Left colon (tissue), 2 donors: ENCODE measurements at regions not wholly inside any gene's neighbourhood (a gene's known extent, or its start where the extent isn't known, plus 50 kb on each side); places are given as distances from the start of the nearest gene placed in this dataset.
"Not testable (repeated sequence)": the region's sequence is repeated elsewhere in the genome, so short reads cannot be mapped to it uniquely, and the experiment has no call there.

Experiments
- ATAC-seq: fragments of 200-7000 bp; cut with Tn5 transposase; one replicate; pipeline ENCODE4 v1.9.1; 2020; ENCODE audit warnings: mild to moderate bottlenecking, moderate library complexity
- DNase-seq, 2 donors: peaks; one replicate each; pipeline ENCODE4 v3.0.0-alpha.2; 2020
- intact Hi-C, 2 donors: fragments of 100-400 bp; cut with DNase I in 1 of 2; cut with micrococcal nuclease in 1 of 2; formaldehyde crosslinking; loops; one replicate each; pipeline versions ENCODE4 v1.11.2 to v1.14.0; 2022; cut with DNase I, micrococcal nuclease
- donor health status: DM: no; HTN: no; CAD: no.
- donor health status: DM: yes; HTN: yes; CAD: no.

DNA sequence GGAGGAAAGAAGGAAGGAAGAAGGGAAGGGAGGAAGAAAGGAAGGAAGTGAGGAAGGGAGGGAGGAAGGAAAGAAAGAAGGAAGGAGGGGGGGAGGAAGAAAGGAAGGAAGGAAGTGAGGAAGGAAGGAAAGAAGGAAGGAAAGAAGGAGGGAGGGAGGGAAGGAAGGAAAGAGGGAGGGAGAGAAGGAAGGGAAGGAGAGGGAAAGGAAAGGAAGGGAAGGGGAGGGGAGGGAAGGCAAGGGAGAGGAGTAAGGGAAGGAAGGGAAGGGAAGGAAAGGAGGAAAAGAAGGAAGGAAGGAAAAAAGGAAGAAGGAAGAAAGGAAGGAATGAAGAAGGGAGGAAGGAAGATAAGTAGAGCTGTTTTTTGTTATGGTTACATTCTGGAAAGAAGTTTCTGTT, 141.2 kb downstream of the LRRC3B start:
- ATAC-seq (no peak), DNase-seq (no peak)
- intact Hi-C loops: no loop called here

DNA sequence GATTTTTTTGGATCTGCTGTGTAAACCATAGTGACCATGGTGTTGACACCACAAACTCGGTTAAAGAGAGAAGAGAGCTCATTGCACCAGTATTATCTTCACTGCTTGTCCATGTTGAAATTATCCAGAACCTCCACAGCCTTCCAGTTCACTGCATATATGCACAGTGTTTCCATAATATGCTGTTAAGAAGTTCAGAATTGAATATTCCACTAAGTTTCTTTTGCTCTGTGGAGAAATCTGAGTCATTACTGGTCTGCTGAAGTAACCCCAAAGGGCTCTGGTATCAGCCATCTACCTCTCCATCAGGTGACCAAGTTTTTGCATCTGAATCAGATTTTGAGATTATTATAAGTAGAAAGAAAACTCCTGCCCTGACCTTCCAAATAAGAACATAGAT, 143.5 kb downstream of the LRRC3B start:
- DNase-seq: no peak
- no peak for ATAC-seq
- intact Hi-C loops: no loop called here

DNA sequence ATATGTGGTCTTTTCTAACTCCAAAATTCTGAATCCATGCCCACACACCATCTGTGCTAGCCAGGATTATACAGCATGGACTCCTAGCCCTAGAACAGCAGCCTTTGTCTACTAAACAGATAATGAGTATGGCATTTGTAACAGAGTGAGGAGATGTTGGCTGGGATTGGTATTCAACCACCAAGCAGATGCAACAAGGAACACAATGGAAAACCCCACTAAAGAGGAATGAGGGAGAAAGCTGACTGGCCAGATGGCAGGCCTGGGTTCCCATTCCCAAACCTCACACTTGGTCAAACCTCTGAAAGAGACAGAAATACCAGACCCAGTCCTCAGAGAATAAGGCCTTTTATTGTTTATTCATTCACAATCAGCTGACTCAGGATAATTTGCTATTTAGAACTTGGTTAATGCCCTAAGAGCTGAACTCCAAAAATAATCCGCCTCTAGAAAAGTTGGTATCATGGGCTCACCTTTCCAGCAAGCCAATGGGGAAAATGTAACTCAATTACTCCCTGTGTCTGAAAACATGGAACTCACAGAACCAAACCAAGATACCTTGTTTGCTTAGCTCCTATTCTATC, 145.6 kb downstream of the LRRC3B start:
- DNase-seq (no peak), ATAC-seq (no peak)
- intact Hi-C loops: no loop called here

DNA sequence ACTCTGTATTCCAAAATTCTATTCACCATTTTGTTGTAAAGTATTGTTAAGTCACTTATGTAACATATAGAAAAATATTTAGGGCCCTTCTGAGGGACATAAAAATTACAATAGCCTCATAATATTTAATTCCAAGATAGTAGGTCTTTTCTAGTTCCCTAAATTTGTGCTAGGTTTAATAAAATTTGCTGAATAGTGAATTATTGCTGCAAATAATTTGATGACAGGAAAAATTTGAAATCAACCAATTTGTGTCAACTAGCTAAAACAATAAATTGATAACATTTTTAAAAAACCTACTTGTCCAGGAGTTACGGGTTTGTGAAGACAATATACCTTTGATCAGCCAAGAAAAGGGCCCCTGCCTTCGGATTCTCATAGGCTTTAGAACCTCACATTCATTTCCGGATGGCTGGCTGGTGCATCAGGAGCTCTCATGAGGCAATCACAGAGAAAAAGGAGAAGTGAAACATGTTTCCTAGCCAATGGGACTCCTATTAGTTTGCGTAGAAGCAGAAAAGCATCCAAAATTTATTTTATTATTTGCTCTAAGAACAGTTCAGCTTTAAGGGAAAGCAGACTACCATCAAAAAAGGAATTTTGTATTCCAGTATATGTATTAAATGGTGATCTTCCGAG, 177.2 kb downstream of the LRRC3B start:
- intact Hi-C loops: no loop called here
- ATAC-seq (no peak), DNase-seq (no peak)

DNA sequence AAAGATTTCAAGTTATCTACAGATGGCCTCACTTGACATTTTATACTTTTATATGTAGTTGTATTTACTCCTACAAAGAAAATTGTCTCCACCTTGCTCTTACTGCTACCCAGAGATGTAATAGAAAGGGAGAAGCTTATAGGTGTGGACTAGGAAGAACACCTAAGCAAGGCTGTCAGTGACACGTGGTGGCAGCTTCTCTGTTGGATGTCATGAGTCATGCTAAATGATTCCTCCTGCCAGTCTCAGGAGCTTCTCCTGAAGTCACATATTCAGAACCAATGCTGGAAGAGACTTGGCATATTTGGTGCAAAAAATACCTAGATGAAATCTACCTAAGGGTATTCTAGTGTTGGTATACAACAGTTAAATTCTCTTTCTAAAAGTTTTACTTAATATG, 184.7 kb downstream of the LRRC3B start:
- ATAC-seq (no peak), DNase-seq (no peak)
- intact Hi-C loops: no loop called here

DNA sequence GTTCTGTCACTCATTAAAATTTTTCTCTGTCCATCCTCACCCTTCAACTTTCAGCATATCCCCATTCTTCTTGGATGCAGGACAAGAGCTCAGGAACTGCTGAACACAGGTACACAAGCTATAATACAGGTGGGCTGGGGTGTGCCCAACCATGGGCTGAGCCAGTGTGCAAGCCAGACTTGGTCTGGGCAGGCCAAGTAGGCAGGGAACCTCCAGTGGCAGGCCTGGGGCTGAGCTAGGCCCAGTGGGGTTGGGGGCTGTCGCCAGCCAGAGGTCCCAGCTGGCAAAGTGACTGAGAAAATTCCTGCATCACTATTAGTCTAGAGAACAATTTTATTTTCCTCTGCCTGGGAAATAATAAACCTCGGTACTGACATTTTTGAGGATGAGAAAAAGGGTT, 202.9 kb downstream of the LRRC3B start:
- intact Hi-C loops: no loop called here
- no peak for ATAC-seq
- no peak for DNase-seq

DNA sequence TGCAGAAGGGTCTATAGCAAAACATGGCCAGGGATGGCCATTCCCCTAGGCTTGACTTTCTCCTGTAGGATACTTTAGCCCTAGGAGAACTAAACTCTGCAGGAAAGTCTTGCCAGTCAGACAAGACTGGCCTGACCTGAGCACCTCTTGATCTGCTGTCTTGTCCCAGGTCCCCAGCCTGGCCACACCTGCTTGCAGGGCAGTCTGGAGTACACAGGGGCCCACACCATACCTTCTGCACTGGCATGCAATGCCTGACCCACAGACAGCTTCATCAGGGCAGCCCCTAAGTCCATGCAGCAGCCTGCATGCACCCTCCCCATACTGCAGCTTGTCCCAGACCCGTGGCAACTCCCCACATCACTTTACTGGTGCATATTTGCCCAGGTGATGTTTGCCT, 204.6 kb downstream of the LRRC3B start:
- intact Hi-C loops: no loop called here
- ATAC-seq (no peak), DNase-seq (no peak)

DNA sequence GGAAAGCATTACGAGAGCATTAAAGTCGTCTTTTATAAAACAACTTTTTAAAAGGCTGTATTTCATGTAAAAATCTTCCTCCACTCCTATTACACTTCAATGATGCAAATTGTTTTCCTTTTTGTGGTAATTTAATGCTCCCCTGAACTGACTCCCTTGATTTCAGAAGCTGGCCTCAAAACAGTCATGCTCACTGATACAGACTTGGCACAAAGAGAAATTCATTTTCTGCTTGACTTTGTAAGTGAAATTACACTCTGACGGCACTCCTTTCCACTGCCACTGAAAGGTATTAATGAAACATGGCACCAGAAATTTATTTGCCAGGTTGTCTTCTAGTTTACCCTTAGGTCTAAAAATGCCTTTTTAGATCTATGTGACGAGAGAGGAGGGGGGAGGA, 215.5 kb downstream of the LRRC3B start:
- DNase-seq (no peak), ATAC-seq (no peak)
- intact Hi-C loops: no loop called here

DNA sequence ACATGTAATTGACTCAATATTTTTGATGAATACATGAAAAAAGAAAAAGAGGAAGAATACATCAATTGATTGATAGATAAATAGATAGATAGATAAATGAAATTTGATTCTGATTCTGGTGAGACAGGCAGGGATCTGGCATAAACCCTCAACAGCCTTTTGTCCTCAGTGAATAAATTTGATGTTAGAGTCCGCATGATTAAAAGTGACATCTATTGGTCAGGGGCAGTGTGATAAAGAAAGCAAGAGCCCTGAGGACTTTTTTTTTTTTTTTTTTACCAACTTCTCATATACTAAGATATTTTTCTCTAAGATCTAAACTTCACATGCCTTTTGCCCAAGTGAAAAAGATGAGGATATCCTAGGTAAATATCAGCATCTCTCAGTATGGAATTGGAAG, 216.4 kb downstream of the LRRC3B start:
- no peak for ATAC-seq
- intact Hi-C loops: no loop called here
- no peak for DNase-seq

DNA sequence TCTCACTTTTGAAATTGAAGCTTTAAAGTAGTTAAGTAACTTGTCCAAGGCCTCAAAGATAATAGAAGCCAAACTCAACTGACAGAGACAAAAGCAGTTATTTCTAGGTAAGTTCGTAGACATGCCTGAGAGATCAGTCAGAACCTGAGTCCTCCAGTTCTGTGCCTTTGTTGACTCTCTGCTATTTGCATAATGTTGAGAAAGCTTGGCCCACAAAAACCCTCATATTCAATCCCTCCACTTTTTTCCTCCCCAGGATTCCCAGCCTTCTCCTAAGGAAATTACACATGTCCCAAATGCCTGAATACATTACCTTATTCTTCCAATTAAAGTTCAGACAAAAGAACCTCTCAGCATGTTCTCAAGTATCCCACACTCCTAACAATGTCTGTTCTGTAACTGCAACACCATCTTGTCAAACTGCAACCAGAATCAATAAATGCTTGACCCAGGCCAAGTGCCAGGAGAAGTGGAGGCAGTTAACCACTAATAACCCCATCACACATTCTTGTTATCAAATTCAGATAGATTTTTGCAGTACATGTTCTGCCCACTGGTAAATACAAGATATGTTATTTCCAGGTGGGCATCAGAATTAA, 217.8 kb downstream of the LRRC3B start:
- no peak for ATAC-seq
- intact Hi-C loops: no loop called here

DNA sequence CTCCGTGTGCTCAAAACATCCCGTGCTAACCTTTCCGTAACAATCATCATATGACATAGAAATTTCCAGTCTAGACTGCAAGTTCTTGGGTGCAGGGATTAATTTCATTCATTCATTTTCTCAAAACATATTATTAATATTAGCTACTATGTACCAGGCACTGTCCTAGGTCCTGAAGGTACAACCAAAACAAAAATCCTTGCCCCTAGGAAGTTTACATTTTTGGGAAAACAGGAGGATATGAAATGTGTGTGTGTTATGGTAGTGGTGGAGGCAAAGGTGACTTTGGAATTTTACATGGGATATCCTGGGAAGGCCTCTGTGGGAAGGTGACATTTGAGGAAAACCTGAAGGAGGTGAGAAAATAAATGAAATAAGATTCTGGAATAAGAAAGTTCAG, 222.6 kb downstream of the LRRC3B start:
- DNase-seq: no peak
- ATAC-seq: no peak
- intact Hi-C loops: no loop called here

More for the DNA sequence above, 217.8 kb downstream of the LRRC3B start:
- DNase-seq: no peak

DNA sequence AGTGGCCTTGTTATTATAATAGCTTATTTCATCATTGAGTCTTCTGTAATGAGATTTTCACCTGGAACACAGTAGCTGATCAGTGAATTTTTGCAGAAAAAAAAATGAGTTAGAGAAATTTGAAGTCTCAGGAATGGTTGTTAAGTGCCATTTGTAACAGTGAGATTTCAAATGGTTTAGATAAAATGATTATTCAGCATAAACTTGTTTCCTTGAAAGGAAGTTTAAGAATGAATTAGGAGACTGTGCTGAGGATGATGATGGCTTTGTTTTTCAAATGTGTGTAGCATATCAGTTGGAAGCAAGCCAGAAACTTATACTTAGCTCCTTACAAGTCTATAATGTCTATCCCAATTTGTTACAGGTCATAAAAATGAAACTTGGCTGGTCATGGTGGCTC, 225.1 kb downstream of the LRRC3B start:
- ATAC-seq (no peak), DNase-seq (no peak)
- intact Hi-C loops: no loop called here

DNA sequence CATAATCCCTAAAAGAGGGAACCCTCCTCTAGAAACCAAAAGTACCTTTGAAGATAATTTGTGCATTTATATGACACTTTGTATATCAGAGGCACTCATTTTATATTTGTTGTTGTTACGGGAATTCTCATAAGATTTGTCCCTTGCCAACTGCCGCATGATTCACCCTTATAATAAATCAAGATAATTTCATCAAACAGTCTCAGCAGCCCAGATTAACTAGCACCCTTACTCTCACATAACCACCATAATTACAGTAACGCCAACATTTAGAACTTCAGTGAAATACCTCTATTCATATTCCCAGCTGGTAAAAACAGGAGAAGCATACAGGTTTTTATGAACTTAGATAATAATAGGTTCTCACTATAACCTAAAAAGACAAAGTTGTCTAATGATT, 271.9 kb downstream of the LRRC3B start:
- no peak for DNase-seq
- ATAC-seq: no peak
- intact Hi-C loops: no loop called here

DNA sequence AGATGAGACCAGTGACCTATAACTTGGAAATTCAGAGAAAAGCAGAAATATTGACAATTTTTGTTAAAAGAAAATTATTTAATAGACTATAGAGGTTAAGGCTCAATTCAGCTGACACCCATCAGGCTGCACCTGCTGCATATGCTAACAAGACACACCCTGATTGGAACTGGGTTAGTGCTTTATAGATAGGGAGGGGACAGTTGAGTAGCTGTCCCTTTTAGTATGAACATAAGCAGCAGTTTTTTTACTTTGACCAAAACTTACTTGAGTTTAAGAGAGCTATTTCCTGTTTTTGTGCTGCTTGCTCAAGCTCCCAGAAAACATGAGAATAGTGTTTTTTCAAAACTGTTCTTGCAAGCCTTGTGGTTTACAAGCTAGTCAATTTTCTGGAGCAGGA, 292.6 kb downstream of the LRRC3B start:
- DNase-seq: peak in 1 of 2 donors; percentile 3
- ATAC-seq: peak; percentile 76
- intact Hi-C loops: no loop called here

DNA sequence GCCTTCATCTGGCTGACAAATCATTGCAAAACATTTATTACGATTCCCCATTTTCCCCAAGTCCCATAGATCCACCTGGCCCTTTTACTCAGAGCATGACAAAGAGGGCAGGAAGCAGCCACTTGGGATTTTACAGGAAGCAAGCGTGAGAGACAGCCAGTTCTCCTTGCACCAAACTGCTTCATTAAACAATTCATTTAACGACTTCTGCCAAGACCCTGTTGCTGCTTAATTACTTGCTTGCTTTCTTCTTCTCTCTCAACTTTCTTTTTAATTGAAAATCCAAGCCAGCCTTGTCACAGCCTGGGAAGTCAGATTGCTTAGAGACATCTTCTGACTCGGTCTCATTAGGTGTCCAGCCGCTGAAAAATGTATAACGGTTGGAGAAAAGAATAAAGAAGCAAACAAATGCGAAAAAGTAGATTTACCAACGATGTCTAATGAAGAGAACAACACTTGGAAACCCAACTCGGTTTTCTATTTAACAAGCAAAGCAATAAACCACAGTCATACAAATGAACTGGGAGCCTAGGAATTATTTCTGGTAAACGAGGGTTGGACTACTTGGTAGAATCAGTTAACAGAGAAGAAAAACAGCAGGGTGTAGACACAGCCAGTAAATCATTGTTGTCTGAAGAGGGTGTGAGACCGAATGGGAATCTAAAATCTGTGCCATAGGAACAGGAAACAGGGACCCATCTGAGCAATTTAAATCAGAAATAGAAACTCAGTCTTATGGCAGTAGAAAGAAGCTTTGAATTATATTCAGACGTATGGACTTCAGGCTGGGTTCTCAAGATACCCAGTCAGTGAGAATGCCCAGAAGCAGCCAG, 298.3 kb downstream of the LRRC3B start:
- ATAC-seq: no peak
- intact Hi-C loops: no loop called here
- DNase-seq: no peak

DNA sequence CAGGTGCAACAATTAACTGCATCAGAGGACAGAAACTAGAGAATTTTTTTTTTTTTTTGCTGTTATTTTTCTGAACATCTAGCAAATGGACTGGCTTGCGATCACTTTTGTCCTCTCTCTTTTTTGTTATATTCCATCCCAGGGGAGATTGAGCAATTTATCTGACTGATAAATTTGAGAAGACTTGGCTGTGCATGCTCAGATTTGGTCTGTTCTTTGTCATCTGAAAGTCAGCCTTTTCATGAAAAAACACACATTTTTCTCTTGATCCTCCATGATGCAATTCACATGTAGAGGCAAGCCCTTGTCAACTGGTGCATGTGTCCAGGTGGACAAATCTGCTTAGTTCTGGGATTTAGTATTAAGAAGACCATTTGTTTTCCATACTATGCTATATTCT, 309.3 kb downstream of the LRRC3B start:
- intact Hi-C loops: no loop called here
- DNase-seq: no peak
- ATAC-seq: no peak

DNA sequence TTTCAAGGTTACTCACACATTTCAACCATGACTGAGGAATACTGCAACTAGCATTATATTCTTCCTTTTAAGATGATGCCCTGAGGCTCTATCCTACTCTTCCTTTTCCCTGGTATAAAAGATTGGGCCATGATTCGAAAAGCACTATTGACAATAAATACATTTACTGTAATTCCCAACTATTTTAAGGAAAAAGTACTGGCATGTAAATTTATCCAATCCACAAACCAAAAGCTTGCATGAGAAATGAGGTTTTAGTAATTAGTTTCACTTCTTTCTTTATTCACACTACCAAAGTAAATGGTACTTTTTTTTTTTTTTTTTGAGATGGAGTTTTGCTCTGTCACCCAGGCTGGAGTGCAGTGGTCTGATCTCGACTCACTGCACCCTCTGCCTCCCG, 310.2 kb downstream of the LRRC3B start:
- intact Hi-C loops: no loop called here
- DNase-seq (no peak), ATAC-seq (no peak)

DNA sequence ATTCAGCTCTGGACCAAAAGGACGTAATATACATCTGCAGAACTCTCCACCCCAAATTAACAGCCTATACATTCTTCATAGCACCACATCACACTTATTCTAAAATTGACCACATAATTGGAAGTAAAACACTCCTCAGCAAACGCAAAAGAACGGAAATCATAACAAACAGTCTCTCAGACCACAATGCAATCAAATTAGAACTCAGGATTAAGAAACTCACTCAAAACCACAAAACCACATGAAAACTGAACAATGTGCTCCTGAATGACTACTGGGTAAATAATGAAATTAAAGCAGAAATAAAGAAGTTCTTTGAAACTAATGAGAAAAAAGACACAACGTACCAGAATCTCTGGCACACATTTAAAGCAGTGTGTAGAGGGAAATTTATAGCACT, 322.9 kb downstream of the LRRC3B start:
- DNase-seq, ATAC-seq, intact Hi-C loops: not testable (repeated sequence)

DNA sequence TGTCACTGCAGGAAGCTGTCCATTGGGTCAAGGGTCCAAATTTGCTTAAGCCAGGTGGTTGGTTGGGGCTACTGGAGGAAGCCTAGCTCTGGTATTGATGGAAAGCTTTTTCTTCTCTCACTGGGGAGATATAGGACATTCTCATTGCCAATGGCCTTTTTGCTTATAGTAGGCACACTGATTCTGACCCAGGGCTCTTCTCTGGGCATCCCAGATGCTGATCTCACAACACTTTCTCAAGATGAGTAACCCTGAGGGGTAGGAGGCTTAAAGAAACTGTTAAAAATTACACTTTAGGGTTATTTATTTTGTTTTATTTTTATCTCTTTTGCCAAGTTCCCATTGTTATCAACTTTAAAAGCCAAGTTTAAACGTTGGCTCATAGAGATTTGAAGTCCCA, 337.8 kb downstream of the LRRC3B start:
- no peak for ATAC-seq
- DNase-seq: no peak
- intact Hi-C loops: no loop called here
